K562 (cell line): ENCODE measurements at regions not wholly inside any gene's neighbourhood (a gene's known extent, or its start where the extent isn't known, plus 50 kb on each side); places are given as distances from the start of the nearest gene placed in this dataset.

ENCODE experiments used
- ARID4B ChIP-seq: sonication (generic); formaldehyde crosslinking; IDR thresholded peaks from 2 replicates; pipeline ENCODE4 v1.8.0; 2022; ENCODE audit warnings: mild to moderate bottlenecking, missing genetic modification reagents
- CREB3 ChIP-seq: fragments of 450-650 bp; conservative IDR thresholded peaks from 2 replicates; pipeline ENCODE4 v1.6.1; 2016; ENCODE audit warnings: missing genetic modification characterization, low read depth, mild to moderate bottlenecking, missing compliant biosample characterization, moderate library complexity
- DMBX1 ChIP-seq: fragments of 250-450 bp; sonication (Bioruptor Pico); IDR thresholded peaks from 2 replicates; pipeline ENCODE4 v1.8.0; 2022; ENCODE audit warnings: inconsistent platforms, mild to moderate bottlenecking, moderate library complexity, borderline replicate concordance
- HNRNPH1 ChIP-seq: fragments of 200-400 bp; formaldehyde crosslinking; optimal IDR thresholded peaks from 2 replicates; pipeline ENCODE3; 2017; ENCODE audit warnings: low read depth, mild to moderate bottlenecking, low read length, moderate library complexity
- NFRKB ChIP-seq: fragments of 450-650 bp; IDR thresholded peaks from 2 replicates; pipeline ENCODE4 v1.6.1; 2016; ENCODE audit warnings: low read depth
- PTTG1 ChIP-seq: fragments of 450-650 bp; IDR thresholded peaks from 2 replicates; pipeline ENCODE4 v1.6.1; 2016; ENCODE audit warnings: low read depth, mild to moderate bottlenecking, missing genetic modification characterization, missing compliant biosample characterization
- ZNF12 ChIP-seq: sonication (generic); formaldehyde crosslinking; IDR thresholded peaks from 2 replicates; pipeline ENCODE4 v1.4.0; 2020; ENCODE audit warnings: mild to moderate bottlenecking, missing genetic modification reagents
- ZNF280A ChIP-seq: fragments of 450-650 bp; IDR thresholded peaks from 2 replicates; pipeline ENCODE4 v1.6.1; 2018; ENCODE audit warnings: mild to moderate bottlenecking, low read depth; ENCODE audit not compliant: partially characterized antibody
- ZNF77 ChIP-seq: fragments of 250-450 bp; sonication (Bioruptor Pico); IDR thresholded peaks from 2 replicates; pipeline ENCODE4 v1.5.0; 2020

GRCh38 chr4:179989975-179990374 is 2253.2 kb upstream of the TENM3 start (continued):
- TF ChIP-seq ARID4B (CRISPR knock-in tag) (no peak), PTTG1 (no peak), DMBX1 (CRISPR knock-in tag) (no peak), ZNF280A (no peak), NFRKB (no peak), HNRNPH1 (no peak), ZNF77 (CRISPR knock-in tag) (no peak), CREB3 (no peak), ZNF12 (CRISPR knock-in tag) (no peak)
